ENCODE measurements at regions not wholly inside any gene's neighbourhood (a gene's known extent, or its start where the extent isn't known, plus 50 kb on each side); places are given as distances from the start of the nearest gene placed in this dataset.

DNA sequence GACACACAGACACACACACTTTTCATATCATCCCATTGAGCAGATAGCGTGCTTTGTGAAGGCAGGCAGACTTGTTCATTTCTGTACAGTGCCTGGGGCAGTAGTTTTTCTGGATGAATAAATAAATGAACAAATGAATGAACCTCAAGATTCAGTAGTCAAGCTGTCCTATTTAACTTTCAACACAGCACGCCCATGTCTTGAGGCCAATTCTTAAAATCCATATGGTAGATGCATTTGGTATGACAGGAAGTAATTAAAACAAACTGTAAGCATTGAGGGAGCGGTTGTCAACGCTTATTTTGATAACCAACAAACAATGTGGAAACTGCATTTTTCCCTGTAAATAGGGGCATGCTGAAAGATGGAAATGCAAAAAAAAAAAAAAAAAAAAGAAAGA lies 80.0 kb upstream of the BNC1 start:
- no peaks in the 10 kb centered on the region for H3K4me1 ChIP-seq (ENCODE audit: control insufficient read depth in 2 of 2, insufficient read depth in 1 of 2, low read depth in 1 of 2, low read length in 2 of 2)
- no peak overlapping the region for H4K8ac ChIP-seq (ENCODE audit: low read depth, low read length)
- H2AFZ ChIP-seq (ENCODE audit: low read length), result no peak overlapping the region
- no peak overlapping the region for H2BK120ac ChIP-seq (ENCODE audit: low read depth, low read length)
- H2AK5ac ChIP-seq (ENCODE audit: low read depth, low read length), result no peak overlapping the region
- H3K4me2 ChIP-seq (ENCODE audit: insufficient read depth, low read length, poor library complexity, severe bottlenecking), result no peak overlapping the region
- H3K79me1 ChIP-seq (ENCODE audit: low read depth, low read length), result no peaks in the 10 kb centered on the region
- H3K27me3 ChIP-seq (ENCODE audit: control insufficient read depth in 3 of 3, insufficient read depth in 3 of 3, low read depth in 1 of 3, low read length in 3 of 3), result peaks cover 0 to 53% (median 13%) of the 10 kb centered on the region in 3 experiments
- H2BK15ac ChIP-seq (ENCODE audit: low read length), result no peak overlapping the region
- H3K9me3 ChIP-seq (replicated peaks in 1 of 2; ENCODE audit: control insufficient read depth in 2 of 2, insufficient read depth in 1 of 2, low read depth in 1 of 2, low read length in 2 of 2), result no peaks in the 10 kb centered on the region
- no peak overlapping the region for H3K4ac ChIP-seq (ENCODE audit: low read length)
- no CpG with 5 or more reads among the region's 4 CpGs for WGBS, 2 donors (ENCODE audit: extremely low coverage in 2 of 2, insufficient read length in 2 of 2, insufficient replicate concordance in 1 of 2)
- no peak overlapping the region for H2BK5ac ChIP-seq (ENCODE audit: low read length)
- H4K91ac ChIP-seq (ENCODE audit: low read depth, low read length, poor library complexity), result no peak overlapping the region
- no peak for DNase-seq (ENCODE audit: low spot score)
- no peak overlapping the region for H2BK12ac ChIP-seq (ENCODE audit: low read length)
- H3K9ac ChIP-seq (ENCODE audit: low read depth, low read length, poor library complexity), result no peak overlapping the region
- H3K4me3 ChIP-seq (ENCODE audit: low read length in 2 of 2), result no peak overlapping the region
- H3K36me3 ChIP-seq (replicated peaks in 1 of 2; ENCODE audit: control insufficient read depth in 2 of 2, insufficient read depth in 2 of 2, low read length in 2 of 2), result no peaks in the 10 kb centered on the region
- H3K23ac ChIP-seq (ENCODE audit: low read depth, low read length, poor library complexity), result no peak overlapping the region
- no peak overlapping the region for H3K18ac ChIP-seq (ENCODE audit: low read length)
- H3K14ac ChIP-seq (ENCODE audit: low read length), result no peak overlapping the region
- H3K27ac ChIP-seq (replicated peaks; ENCODE audit: low read length), result no peak overlapping the region

- no peak overlapping the region for H3K23ac ChIP-seq (ENCODE audit: low read depth, low read length, poor library complexity)
- no peaks in the 10 kb centered on the region for H3K79me1 ChIP-seq (ENCODE audit: low read depth, low read length)
- no peak overlapping the region for H4K8ac ChIP-seq (ENCODE audit: low read depth, low read length)
- no peak overlapping the region for H2BK5ac ChIP-seq (ENCODE audit: low read length)
- peak overlapping the region in 1 of 2 donors; percentile 53 for H3K4me3 ChIP-seq (ENCODE audit: low read length in 2 of 2)
- H3K36me3 ChIP-seq (replicated peaks in 1 of 2; ENCODE audit: control insufficient read depth in 2 of 2, insufficient read depth in 2 of 2, low read length in 2 of 2), result no peaks in the 10 kb centered on the region
- H2AK5ac ChIP-seq (ENCODE audit: low read depth, low read length), result no peak overlapping the region
- H3K4me2 ChIP-seq (ENCODE audit: insufficient read depth, low read length, poor library complexity, severe bottlenecking), result peak overlapping the region; percentile 48
- peaks cover 0 to 58% (median 13%) of the 10 kb centered on the region in 3 experiments for H3K27me3 ChIP-seq (ENCODE audit: control insufficient read depth in 3 of 3, insufficient read depth in 3 of 3, low read depth in 1 of 3, low read length in 3 of 3)
- H3K4me1 ChIP-seq (ENCODE audit: control insufficient read depth in 2 of 2, insufficient read depth in 1 of 2, low read depth in 1 of 2, low read length in 2 of 2), result no peaks in the 10 kb centered on the region
- H2BK12ac ChIP-seq (ENCODE audit: low read length), result no peak overlapping the region
- H3K9ac ChIP-seq (ENCODE audit: low read depth, low read length, poor library complexity), result no peak overlapping the region
- H3K18ac ChIP-seq (ENCODE audit: low read length), result no peak overlapping the region
- H2BK120ac ChIP-seq (ENCODE audit: low read depth, low read length), result no peak overlapping the region
- no peaks in the 10 kb centered on the region for H3K9me3 ChIP-seq (replicated peaks in 1 of 2; ENCODE audit: control insufficient read depth in 2 of 2, insufficient read depth in 1 of 2, low read depth in 1 of 2, low read length in 2 of 2)
- H3K4ac ChIP-seq (ENCODE audit: low read length), result no peak overlapping the region
- no peak for DNase-seq (ENCODE audit: low spot score)
- no peak overlapping the region for H2BK15ac ChIP-seq (ENCODE audit: low read length)
- H4K91ac ChIP-seq (ENCODE audit: low read depth, low read length, poor library complexity), result no peak overlapping the region
- no CpG with 5 or more reads among the region's 27 CpGs for WGBS, 2 donors (ENCODE audit: extremely low coverage in 2 of 2, insufficient read length in 2 of 2, insufficient replicate concordance in 1 of 2)
- no peak overlapping the region for H3K27ac ChIP-seq (replicated peaks; ENCODE audit: low read length)
- H3K14ac ChIP-seq (ENCODE audit: low read length), result no peak overlapping the region
- peak overlapping the region; percentile 18 for H2AFZ ChIP-seq (ENCODE audit: low read length)
Measured at GRCh38 chr15:83365370-83365938, 81.0 kb upstream of the BNC1 start.

DNA sequence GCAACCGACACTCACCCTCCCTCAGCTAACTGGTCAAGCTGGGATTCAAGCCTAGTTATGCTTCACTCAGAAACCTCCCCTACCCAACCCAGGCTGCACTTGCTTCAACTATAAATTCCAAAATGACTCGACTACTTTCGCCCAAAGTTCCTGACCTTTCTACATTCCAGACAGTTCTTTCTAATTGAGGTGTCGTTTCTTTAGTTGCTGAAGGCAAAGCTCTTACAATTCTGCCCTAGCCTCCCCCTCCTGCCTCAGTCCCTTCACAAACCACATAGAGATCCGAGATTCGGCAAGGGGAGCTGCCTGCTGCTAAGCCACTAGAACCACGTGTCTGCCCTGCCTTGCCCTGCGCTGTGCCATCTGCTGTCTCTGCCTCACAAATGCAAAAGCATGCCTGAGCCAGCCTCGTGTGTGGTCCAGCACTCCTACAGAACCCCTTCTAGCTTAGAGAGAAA lies 74.7 kb upstream of the SH3GL3 start:
- peaks cover 0 to 40% (median 0%) of the 10 kb centered on the region in 3 experiments for H3K27me3 ChIP-seq (ENCODE audit: control insufficient read depth in 3 of 3, insufficient read depth in 3 of 3, low read depth in 1 of 3, low read length in 3 of 3)

DNA sequence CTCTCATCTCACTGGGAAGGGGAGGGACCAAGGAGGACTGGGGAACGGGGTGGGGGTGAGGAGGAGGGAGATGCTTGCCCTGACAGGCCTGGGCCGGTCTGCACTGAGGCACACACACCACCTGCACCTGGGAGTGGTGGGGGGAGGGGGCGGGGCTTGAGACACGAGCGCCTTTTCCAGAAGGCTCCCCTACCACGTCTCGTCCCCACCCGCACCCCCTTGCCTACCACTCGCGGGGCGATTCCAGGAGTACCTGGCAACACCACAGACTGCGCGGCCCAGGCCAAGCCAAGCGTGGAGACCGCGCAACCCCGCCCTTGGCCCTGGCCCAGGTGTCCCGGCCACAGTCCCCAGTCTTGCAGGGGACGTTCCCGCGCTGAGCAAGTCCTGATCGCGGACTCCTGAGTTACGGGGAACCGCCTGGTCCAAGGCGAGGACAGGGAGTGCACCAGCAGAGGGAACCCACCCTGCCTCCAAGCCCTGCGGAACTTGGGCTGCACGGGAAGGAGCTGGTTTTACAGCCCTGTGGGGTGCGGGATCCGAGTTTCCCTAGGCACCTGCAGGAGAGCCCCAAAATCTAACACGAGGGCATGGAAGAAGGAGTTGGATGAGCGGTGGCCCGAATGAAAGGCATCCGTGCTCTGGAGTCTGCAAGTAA lies 68.1 kb upstream of the SH3GL3 start:
- Histone ChIP-seq H3K4me2 (ENCODE audit: insufficient read depth, low read length, poor library complexity, severe bottlenecking) (peak overlapping the region; percentile 64), H2BK120ac (ENCODE audit: low read depth, low read length) (no peak overlapping the region), H4K91ac (ENCODE audit: low read depth, low read length, poor library complexity) (no peak overlapping the region), H3K23ac (ENCODE audit: low read depth, low read length, poor library complexity) (peak overlapping the region; percentile 67), H2BK15ac (ENCODE audit: low read length) (peak overlapping the region; percentile 98), H2BK12ac (ENCODE audit: low read length) (no peak overlapping the region), H2AK5ac (ENCODE audit: low read depth, low read length) (peak overlapping the region; percentile 54), H3K79me1 (ENCODE audit: low read depth, low read length) (no peaks in the 10 kb centered on the region), H3K36me3 (replicated peaks in 1 of 2; ENCODE audit: control insufficient read depth in 2 of 2, insufficient read depth in 2 of 2, low read length in 2 of 2) (no peaks in the 10 kb centered on the region), H2AFZ (ENCODE audit: low read length) (no peak overlapping the region), H4K8ac (ENCODE audit: low read depth, low read length) (no peak overlapping the region), H3K27me3 (ENCODE audit: control insufficient read depth in 3 of 3, insufficient read depth in 3 of 3, low read depth in 1 of 3, low read length in 3 of 3) (peaks cover 0 to 21% (median 17%) of the 10 kb centered on the region in 3 experiments), H3K4ac (ENCODE audit: low read length) (no peak overlapping the region), H3K4me3 (ENCODE audit: low read length in 2 of 2) (peak overlapping the region in 1 of 2 donors; percentile 7), H3K9me3 (replicated peaks in 1 of 2; ENCODE audit: control insufficient read depth in 2 of 2, insufficient read depth in 1 of 2, low read depth in 1 of 2, low read length in 2 of 2) (no peaks in the 10 kb centered on the region), H3K9ac (ENCODE audit: low read depth, low read length, poor library complexity) (peak overlapping the region; percentile 54), H3K18ac (ENCODE audit: low read length) (peak overlapping the region; percentile 93), H3K4me1 (ENCODE audit: control insufficient read depth in 2 of 2, insufficient read depth in 1 of 2, low read depth in 1 of 2, low read length in 2 of 2) (peaks cover 0 to 11% of the 10 kb centered on the region in 2 donors), H3K14ac (ENCODE audit: low read length) (peak overlapping the region; percentile 58), H3K27ac (replicated peaks; ENCODE audit: low read length) (no peak overlapping the region), H2BK5ac (ENCODE audit: low read length) (no peak overlapping the region)
- DNase-seq (ENCODE audit: low spot score), result no peak
- no CpG with 5 or more reads among the region's 34 CpGs for WGBS, 2 donors (ENCODE audit: extremely low coverage in 2 of 2, insufficient read length in 2 of 2, insufficient replicate concordance in 1 of 2)

More for the DNA sequence above, 74.7 kb upstream of the SH3GL3 start:
- Histone ChIP-seq H2BK5ac (ENCODE audit: low read length) (no peak overlapping the region), H3K4ac (ENCODE audit: low read length) (no peak overlapping the region), H2BK120ac (ENCODE audit: low read depth, low read length) (no peak overlapping the region), H4K8ac (ENCODE audit: low read depth, low read length) (no peak overlapping the region), H3K27ac (replicated peaks; ENCODE audit: low read length) (no peak overlapping the region), H3K14ac (ENCODE audit: low read length) (no peak overlapping the region), H3K79me1 (ENCODE audit: low read depth, low read length) (no peaks in the 10 kb centered on the region), H3K23ac (ENCODE audit: low read depth, low read length, poor library complexity) (no peak overlapping the region), H3K4me3 (ENCODE audit: low read length in 2 of 2) (no peak overlapping the region), H3K4me2 (ENCODE audit: insufficient read depth, low read length, poor library complexity, severe bottlenecking) (no peak overlapping the region), H2AFZ (ENCODE audit: low read length) (no peak overlapping the region), H2BK12ac (ENCODE audit: low read length) (no peak overlapping the region), H4K91ac (ENCODE audit: low read depth, low read length, poor library complexity) (no peak overlapping the region), H3K18ac (ENCODE audit: low read length) (peak overlapping the region; percentile 46), H3K4me1 (ENCODE audit: control insufficient read depth in 2 of 2, insufficient read depth in 1 of 2, low read depth in 1 of 2, low read length in 2 of 2) (peaks cover 0 to 7% of the 10 kb centered on the region in 2 donors), H3K36me3 (replicated peaks in 1 of 2; ENCODE audit: control insufficient read depth in 2 of 2, insufficient read depth in 2 of 2, low read length in 2 of 2) (no peaks in the 10 kb centered on the region), H3K9ac (ENCODE audit: low read depth, low read length, poor library complexity) (no peak overlapping the region), H3K9me3 (replicated peaks in 1 of 2; ENCODE audit: control insufficient read depth in 2 of 2, insufficient read depth in 1 of 2, low read depth in 1 of 2, low read length in 2 of 2) (no peaks in the 10 kb centered on the region), H2AK5ac (ENCODE audit: low read depth, low read length) (no peak overlapping the region), H2BK15ac (ENCODE audit: low read length) (no peak overlapping the region)
- no CpG with 5 or more reads among the region's 9 CpGs for WGBS, 2 donors (ENCODE audit: extremely low coverage in 2 of 2, insufficient read length in 2 of 2, insufficient replicate concordance in 1 of 2)
- DNase-seq (ENCODE audit: low spot score), result no peak
